Activated CD8-positive, alpha-beta T cell treated with anti-CD3 and anti-CD28 coated beads for 36 hours (primary cell): ENCODE measurements at regions not wholly inside any gene's neighbourhood (a gene's known extent, or its start where the extent isn't known, plus 50 kb on each side); places are given as distances from the start of the nearest gene placed in this dataset.

Experiments
- ATAC-seq: fragments of 200-7000 bp; cut with Tn5 transposase; one replicate; pipeline ENCODE4 v1.10.0; 2021; ENCODE audit warnings: mild to moderate bottlenecking, moderate library complexity
- CTCF ChIA-PET: fragments of 350-600 bp; sonication (Branson Sonifier 250); formaldehyde crosslinking; loops from one replicate; lab custom pipeline; 2021; ENCODE audit warnings: antibody characterized with exemption; lab: Charles Lee
- POLR2A ChIA-PET: fragments of 350-600 bp; sonication (Branson Sonifier 250); formaldehyde crosslinking; loops from one replicate; lab custom pipeline; 2021; ENCODE audit warnings: antibody characterized with exemption; lab: Charles Lee
- DNase-seq: peaks from one replicate; pipeline ENCODE4 v3.0.0-alpha.2; 2020
- H3K27ac Mint-ChIP-seq: one replicate; pipeline ENCODE4 v1.8.0; 2021; ENCODE audit warnings: mild to moderate bottlenecking, mixed read lengths
- H3K27me3 Mint-ChIP-seq: one replicate; pipeline ENCODE4 v1.8.0; 2021; ENCODE audit warnings: mixed read lengths
- H3K36me3 Mint-ChIP-seq: one replicate; pipeline ENCODE4 v1.8.0; 2021; ENCODE audit warnings: low read depth, mixed read lengths
- H3K4me1 Mint-ChIP-seq: one replicate; pipeline ENCODE4 v1.8.0; 2021; ENCODE audit warnings: low read depth, mixed read lengths
- H3K4me3 Mint-ChIP-seq: one replicate; pipeline ENCODE4 v1.8.0; 2021; ENCODE audit warnings: mild to moderate bottlenecking, moderate library complexity, mixed read lengths
- H3K9me3 Mint-ChIP-seq: one replicate; pipeline ENCODE4 v1.8.0; 2021; ENCODE audit warnings: mixed read lengths
- CTCF ChIP-seq: fragments of 200-600 bp; IDR thresholded peaks from one replicate; pipeline ENCODE4 v1.8.0; 2022; ENCODE audit warnings: antibody characterized with exemption, mild to moderate bottlenecking
- intact Hi-C: fragments of 100-400 bp; cut with micrococcal nuclease; formaldehyde crosslinking; loops from one replicate; pipeline ENCODE4 v1.10.0; 2022

GRCh38 chr14:36429692-36430091 lies 90.3 kb downstream of the NKX2-1 start:
- Mint-ChIP-seq H3K9me3 (no peaks in the 10 kb centered on the region), H3K27ac (no peak overlapping the region), H3K36me3 (no peaks in the 10 kb centered on the region), H3K4me3 (no peak overlapping the region), H3K4me1 (no peaks in the 10 kb centered on the region), H3K27me3 (peaks cover 3% of the 10 kb centered on the region)
- CTCF ChIA-PET, result no interaction called here
- no peak for TF ChIP-seq CTCF
- DNase-seq (no peak), ATAC-seq (no peak)
- POLR2A ChIA-PET, result no interaction called here
- intact Hi-C loops, result no loop called here

GRCh38 chr14:36428350-36428749 lies 91.7 kb downstream of the NKX2-1 start:
- no peak for ATAC-seq
- peaks cover 3% of the 10 kb centered on the region for H3K27me3 Mint-ChIP-seq
- no peaks in the 10 kb centered on the region for H3K36me3 Mint-ChIP-seq
- ChIA-PET CTCF (no interaction called here), POLR2A (no interaction called here)
- intact Hi-C loops, result no loop called here
- H3K9me3 Mint-ChIP-seq, result no peaks in the 10 kb centered on the region
- no peak overlapping the region for H3K27ac Mint-ChIP-seq
- no peak for TF ChIP-seq CTCF
- DNase-seq, result no peak
- no peaks in the 10 kb centered on the region for H3K4me1 Mint-ChIP-seq
- no peak overlapping the region for H3K4me3 Mint-ChIP-seq

GRCh38 chr14:36426836-36427235 lies 93.2 kb downstream of the NKX2-1 start:
- CTCF ChIA-PET, result no interaction called here
- Mint-ChIP-seq H3K27me3 (peaks cover 3% of the 10 kb centered on the region), H3K36me3 (no peaks in the 10 kb centered on the region), H3K4me3 (no peak overlapping the region), H3K27ac (no peak overlapping the region), H3K4me1 (no peaks in the 10 kb centered on the region), H3K9me3 (no peaks in the 10 kb centered on the region)
- POLR2A ChIA-PET, result no interaction called here
- ATAC-seq (no peak), DNase-seq (no peak)
- TF ChIP-seq CTCF, result no peak
- intact Hi-C loops, result no loop called here

- no peak for ATAC-seq
- Mint-ChIP-seq H3K4me1 (no peaks in the 10 kb centered on the region), H3K27ac (no peak overlapping the region), H3K36me3 (no peaks in the 10 kb centered on the region), H3K9me3 (no peaks in the 10 kb centered on the region), H3K4me3 (no peak overlapping the region), H3K27me3 (peaks cover 3% of the 10 kb centered on the region)
- intact Hi-C loops, result no loop called here
- DNase-seq, result no peak
- POLR2A ChIA-PET, result interaction anchor here (0.7 kb wide), 2 partner anchors 11 to 209 kb away, joined by 3 read pairs; no protein-coding TSS in a partner anchor
- no peak for TF ChIP-seq CTCF
- CTCF ChIA-PET, result no interaction called here
Observed at GRCh38 chr14:36426113-36426512, 93.9 kb downstream of the NKX2-1 start.

GRCh38 chr14:36424478-36425102 lies 95.4 kb downstream of the NKX2-1 start:
- no peak overlapping the region for H3K27ac Mint-ChIP-seq
- intact Hi-C loops, result no loop called here
- no peaks in the 10 kb centered on the region for H3K9me3 Mint-ChIP-seq
- ChIA-PET CTCF (no interaction called here), POLR2A (no interaction called here)
- H3K4me1 Mint-ChIP-seq, result no peaks in the 10 kb centered on the region
- peaks cover 3% of the 10 kb centered on the region for H3K27me3 Mint-ChIP-seq
- ATAC-seq (no peak), DNase-seq (no peak)
- no peak overlapping the region for H3K4me3 Mint-ChIP-seq
- no peak for TF ChIP-seq CTCF
- no peaks in the 10 kb centered on the region for H3K36me3 Mint-ChIP-seq
